NCI-H1436 treated with DMSO at 0.1 percent for 48 hours (cell line): ENCODE measurements at regions not wholly inside any gene's neighbourhood (a gene's known extent, or its start where the extent isn't known, plus 50 kb on each side); places are given as distances from the start of the nearest gene placed in this dataset.

Experiments used
- DNase-seq: peaks from one replicate; lab custom pipeline; 2025; lab: John Stamatoyannopoulos, UW

GRCh38 chr11:32317643-32318042, 117.7 kb downstream of the WT1 start:
- no peak for DNase-seq

DNA sequence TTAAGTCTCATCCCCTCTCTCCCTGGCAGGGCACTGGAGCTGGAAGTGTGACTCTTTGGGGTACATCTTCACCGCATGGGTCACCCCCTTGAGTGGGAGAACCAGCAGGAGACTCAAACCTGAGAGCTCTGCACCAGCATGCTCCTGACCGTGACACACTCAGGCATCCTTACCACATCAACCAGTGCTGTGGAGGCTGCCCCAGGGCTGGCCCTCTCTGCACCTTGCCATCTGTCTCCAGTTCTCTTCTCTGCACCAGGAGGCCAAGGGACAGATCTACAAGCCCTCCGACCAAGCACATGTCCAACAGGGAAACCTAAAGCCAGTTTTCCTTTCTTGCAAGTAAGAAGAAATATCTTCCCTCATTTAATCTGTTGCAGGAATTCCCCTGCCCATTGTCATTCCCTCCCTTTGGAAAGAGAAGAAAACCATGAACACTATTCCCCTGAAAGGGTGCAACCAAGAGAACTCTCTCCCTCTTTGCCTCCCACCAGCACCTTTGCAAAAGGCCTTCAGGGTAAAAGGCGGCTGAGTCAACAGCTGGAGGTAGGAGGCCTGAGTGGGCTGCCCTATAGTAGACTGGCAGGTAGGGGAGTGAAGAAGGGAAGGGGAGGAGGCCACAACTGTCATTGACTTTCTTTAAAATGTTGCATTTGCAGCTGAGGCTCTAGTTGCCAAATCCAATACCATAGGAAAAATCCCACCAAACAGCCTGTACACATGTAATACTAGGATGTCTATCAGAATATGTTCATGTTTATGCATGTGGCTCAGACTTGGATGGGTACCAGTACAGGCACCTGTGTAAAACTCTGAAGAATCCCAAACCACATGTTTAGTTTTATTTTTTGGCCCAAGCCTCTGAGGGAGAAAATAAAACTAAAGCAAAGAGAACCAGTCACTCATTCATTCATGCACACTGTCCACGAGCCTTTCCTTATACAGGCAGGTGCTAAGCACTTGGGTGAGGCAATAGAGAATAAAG, 117.0 kb downstream of the WT1 start:
- no peak for DNase-seq

DNA sequence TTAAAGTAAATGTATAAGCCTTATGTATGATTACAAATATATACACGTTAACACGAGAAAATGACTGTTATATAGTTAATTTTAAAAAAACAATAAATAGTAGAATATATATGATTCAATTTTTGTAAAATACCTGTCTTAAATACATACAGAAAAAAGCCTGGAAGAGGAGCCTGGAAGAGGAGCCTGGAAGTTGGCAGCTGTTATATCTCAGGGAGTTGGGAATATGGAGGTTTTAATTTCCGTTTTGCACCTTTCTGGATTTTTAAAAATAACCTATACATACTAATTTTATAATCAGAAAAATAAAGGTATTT, 111.6 kb downstream of the WT1 start:
- DNase-seq, result no peak

GRCh38 chr11:32325187-32325586, 110.2 kb downstream of the WT1 start:
- DNase-seq, result no peak

GRCh38 chr11:32325725-32326124, 109.6 kb downstream of the WT1 start:
- no peak for DNase-seq

DNA sequence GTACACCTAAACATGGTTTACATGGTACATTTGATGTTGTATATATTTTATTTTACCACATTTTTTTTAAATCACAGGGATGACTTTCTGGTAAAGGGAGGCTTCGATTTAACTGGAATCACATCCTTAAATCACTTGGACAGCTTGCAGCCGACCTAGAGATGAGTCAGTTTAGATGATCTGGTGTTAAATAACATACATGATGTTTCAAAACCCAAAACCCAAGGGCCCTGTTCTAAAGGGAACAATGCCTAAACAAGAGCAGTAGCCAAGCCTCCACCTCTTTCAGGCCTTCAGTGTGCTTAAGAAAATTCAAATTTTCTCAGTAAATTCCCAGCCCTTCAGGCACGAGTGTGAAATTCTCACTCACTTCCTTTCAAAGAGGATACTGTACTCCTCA, 108.8 kb downstream of the WT1 start:
- no peak for DNase-seq

DNA sequence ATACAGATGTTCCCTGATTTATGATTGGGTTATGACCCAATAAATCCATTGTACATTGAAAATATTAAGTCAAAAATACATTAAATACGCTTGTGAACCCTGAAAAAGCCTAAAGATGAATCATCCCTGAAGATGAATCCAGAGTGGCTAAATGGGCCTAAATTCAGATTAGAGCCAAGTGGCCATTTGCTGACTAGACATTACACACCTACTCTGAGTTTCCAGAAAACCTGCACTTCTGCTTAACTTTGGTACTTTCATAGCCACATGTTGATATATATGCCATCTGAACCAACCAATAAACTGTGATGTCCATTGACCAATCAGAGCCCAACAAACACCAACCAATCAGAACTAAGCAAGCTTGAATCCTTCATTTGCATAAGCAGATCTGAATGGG, 106.9 kb downstream of the WT1 start:
- no peak for DNase-seq

GRCh38 chr11:32331098-32331497, 104.2 kb downstream of the WT1 start:
- DNase-seq, result no peak

GRCh38 chr11:32331792-32332191, 103.5 kb downstream of the WT1 start:
- DNase-seq, result no peak

GRCh38 chr11:32332990-32333319, 102.4 kb downstream of the WT1 start:
- no peak for DNase-seq

GRCh38 chr11:32333320-32333991, 101.9 kb downstream of the WT1 start:
- no peak for DNase-seq

DNA sequence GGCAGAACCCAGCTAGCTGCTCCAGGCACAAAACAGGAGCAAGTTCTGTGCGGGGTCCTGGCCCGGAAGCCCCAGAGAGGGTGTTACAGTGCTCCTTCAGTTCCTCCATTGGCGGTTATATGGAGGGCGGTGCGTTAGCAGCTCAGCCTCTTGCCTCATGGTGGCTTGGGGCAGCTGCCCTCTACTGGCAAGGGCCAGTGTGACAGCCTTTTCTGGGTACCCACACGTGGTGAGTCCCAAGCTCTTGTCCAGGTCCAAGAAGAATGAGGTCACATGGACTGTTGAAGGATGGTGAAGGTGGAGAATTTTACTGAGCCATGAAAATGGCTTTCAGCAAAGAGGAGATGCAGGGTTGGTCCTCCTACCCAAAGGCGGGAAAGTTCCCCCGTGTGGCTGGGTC, 100.5 kb downstream of the WT1 start:
- DNase-seq, result no peak
